OCI-LY3 (cell line): ENCODE measurements at regions not wholly inside any gene's neighbourhood (a gene's known extent, or its start where the extent isn't known, plus 50 kb on each side); places are given as distances from the start of the nearest gene placed in this dataset.

Experiments
- H2AFZ ChIP-seq: fragments of 200-600, 300-600 bp; shearing (Covaris generic); 2 replicates; pipeline ENCODE4 v1.6.0; 2014; ENCODE audit warnings: antibody characterized with exemption, low read depth, low read length
- H3K27ac ChIP-seq: fragments of 200-600, 300-600 bp; sonication (generic); 2 replicates; pipeline ENCODE4 v1.5.1; 2014; ENCODE audit warnings: mild to moderate bottlenecking, low read length, moderate library complexity, mixed read lengths
- H3K27me3 ChIP-seq: fragments of 200-600, 300-600 bp; sonication (generic); 2 replicates; pipeline ENCODE4 v1.6.1; 2014; ENCODE audit warnings: low read depth, low read length, mixed read lengths
- H3K36me3 ChIP-seq: fragments of 200-600, 300-600 bp; sonication (generic); replicated peaks from 2 replicates; pipeline ENCODE3; 2014; ENCODE audit warnings: low read depth, low read length, mixed read lengths
- H3K4me1 ChIP-seq: fragments of 300-600, 200-600 bp; sonication (generic); 2 replicates; pipeline ENCODE4 v1.6.1; 2014; ENCODE audit warnings: low read length, mixed read lengths
- H3K4me2 ChIP-seq: fragments of 200-600, 300-600 bp; sonication (generic); 2 replicates; pipeline ENCODE4 v1.6.1; 2014; ENCODE audit warnings: low read length, mixed read lengths
- H3K4me3 ChIP-seq: fragments of 300-600, 200-600 bp; sonication (generic); 2 replicates; pipeline ENCODE4 v1.5.1; 2014; ENCODE audit warnings: antibody characterized with exemption, mild to moderate bottlenecking, low read length, moderate library complexity
- H3K79me2 ChIP-seq: fragments of 300-600, 200-600 bp; shearing (Covaris generic); 2 replicates; pipeline ENCODE4 v1.6.1; 2014; ENCODE audit warnings: mild to moderate bottlenecking, low read length, mixed read lengths
- H3K9ac ChIP-seq: fragments of 300-600, 200-600 bp; shearing (Covaris generic); 2 replicates; pipeline ENCODE4 v1.6.0; 2014; ENCODE audit warnings: mild to moderate bottlenecking, low read length, moderate library complexity
- H3K9me3 ChIP-seq: fragments of 200-600, 300-600 bp; shearing (Covaris generic); 2 replicates; pipeline ENCODE4 v1.6.1; 2014; ENCODE audit warnings: low read length, mixed read lengths; ENCODE audit not compliant: insufficient read depth
- H4K20me1 ChIP-seq: fragments of 200-600, 300-600 bp; sonication (generic); 2 replicates; pipeline ENCODE4 v1.6.1; 2016; ENCODE audit warnings: low read length, mixed read lengths; ENCODE audit not compliant: insufficient read depth
- EZH2phosphoT487 ChIP-seq: fragments of 200-600 bp; shearing (Covaris generic); IDR thresholded peaks from 2 replicates; pipeline ENCODE4 v1.6.1; 2018; ENCODE audit warnings: antibody characterized with exemption, mixed run types, low read depth
- TF ChIP-seq, protein P1 (sequence below): fragments of 200-600, 300-600 bp; sonication (generic); IDR thresholded peaks from 2 replicates; pipeline ENCODE4 v1.5.1; 2014; ENCODE audit warnings: antibody characterized with exemption, low read length, low read depth

DNA sequence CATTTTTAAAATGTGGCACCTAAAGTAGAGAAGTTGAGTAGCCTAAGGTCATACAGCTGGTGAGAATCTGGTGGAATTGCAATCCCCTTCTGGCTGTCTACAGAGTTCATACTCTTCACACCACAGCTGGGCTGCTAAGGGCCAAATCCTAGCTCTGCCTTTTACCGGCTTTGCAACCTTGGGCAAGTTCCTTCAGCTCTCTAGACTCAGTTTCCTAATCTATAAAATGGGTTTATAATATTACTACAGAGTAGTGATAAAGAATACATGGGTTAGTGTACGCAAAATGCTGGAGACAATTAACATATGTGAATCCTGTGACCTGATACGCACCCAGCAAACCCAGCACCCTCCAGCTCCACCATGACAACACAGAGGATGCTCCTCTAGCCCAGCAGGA lies 298.2 kb upstream of the MAF start:
- Histone ChIP-seq H3K9ac (no peak overlapping the region), H3K79me2 (no peaks in the 10 kb centered on the region), H3K36me3 (no peaks in the 10 kb centered on the region), H4K20me1 (no peaks in the 10 kb centered on the region), H3K4me1 (no peaks in the 10 kb centered on the region), H3K4me2 (no peak overlapping the region), H2AFZ (no peak overlapping the region), H3K4me3 (no peak overlapping the region), H3K27me3 (no peaks in the 10 kb centered on the region), H3K27ac (no peak overlapping the region), H3K9me3 (no peaks in the 10 kb centered on the region)
- TF ChIP-seq, protein P1, sequence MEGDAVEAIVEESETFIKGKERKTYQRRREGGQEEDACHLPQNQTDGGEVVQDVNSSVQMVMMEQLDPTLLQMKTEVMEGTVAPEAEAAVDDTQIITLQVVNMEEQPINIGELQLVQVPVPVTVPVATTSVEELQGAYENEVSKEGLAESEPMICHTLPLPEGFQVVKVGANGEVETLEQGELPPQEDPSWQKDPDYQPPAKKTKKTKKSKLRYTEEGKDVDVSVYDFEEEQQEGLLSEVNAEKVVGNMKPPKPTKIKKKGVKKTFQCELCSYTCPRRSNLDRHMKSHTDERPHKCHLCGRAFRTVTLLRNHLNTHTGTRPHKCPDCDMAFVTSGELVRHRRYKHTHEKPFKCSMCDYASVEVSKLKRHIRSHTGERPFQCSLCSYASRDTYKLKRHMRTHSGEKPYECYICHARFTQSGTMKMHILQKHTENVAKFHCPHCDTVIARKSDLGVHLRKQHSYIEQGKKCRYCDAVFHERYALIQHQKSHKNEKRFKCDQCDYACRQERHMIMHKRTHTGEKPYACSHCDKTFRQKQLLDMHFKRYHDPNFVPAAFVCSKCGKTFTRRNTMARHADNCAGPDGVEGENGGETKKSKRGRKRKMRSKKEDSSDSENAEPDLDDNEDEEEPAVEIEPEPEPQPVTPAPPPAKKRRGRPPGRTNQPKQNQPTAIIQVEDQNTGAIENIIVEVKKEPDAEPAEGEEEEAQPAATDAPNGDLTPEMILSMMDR = no peak
- TF ChIP-seq EZH2phosphoT487 = no peak

DNA sequence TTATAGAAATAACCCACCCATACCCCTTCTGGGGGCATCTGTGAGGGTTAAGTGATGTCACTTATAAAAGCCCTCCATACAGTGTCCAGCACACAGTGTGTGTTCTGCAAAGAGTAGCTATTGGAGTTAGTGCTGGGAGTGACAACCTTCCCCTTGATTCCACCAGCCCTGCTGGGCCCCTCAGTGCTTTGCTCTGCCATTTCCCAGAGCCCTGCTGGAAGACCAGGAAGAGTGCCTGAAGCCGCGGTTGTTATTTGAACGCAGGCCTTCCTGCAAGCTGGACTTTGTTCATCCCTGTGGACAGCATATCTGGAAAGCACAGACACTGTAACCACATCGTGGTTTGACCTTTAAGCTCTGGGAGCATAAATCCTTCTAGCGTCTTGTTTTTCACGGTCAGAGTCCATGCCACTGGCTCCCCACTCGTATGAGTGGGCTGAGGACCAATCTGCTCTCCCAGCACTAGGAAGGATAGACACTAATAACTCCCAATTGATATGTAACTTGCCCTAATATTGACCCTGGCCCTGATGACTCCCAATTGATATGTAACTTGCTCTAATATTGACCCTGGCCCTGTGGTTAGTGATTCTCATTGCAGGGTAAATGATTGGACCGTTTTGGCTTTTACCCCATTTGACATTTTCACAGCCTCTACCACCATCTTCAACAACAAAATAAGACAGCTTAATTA lies 297.1 kb upstream of the MAF start:
- no peak for TF ChIP-seq EZH2phosphoT487
- TF ChIP-seq, protein P1 = no peak
- Histone ChIP-seq H3K79me2 (no peaks in the 10 kb centered on the region), H3K27ac (no peak overlapping the region), H2AFZ (no peak overlapping the region), H3K4me2 (no peak overlapping the region), H3K9ac (no peak overlapping the region), H3K36me3 (no peaks in the 10 kb centered on the region), H3K4me1 (no peaks in the 10 kb centered on the region), H3K27me3 (no peaks in the 10 kb centered on the region), H4K20me1 (no peaks in the 10 kb centered on the region), H3K4me3 (no peak overlapping the region), H3K9me3 (no peaks in the 10 kb centered on the region)

DNA sequence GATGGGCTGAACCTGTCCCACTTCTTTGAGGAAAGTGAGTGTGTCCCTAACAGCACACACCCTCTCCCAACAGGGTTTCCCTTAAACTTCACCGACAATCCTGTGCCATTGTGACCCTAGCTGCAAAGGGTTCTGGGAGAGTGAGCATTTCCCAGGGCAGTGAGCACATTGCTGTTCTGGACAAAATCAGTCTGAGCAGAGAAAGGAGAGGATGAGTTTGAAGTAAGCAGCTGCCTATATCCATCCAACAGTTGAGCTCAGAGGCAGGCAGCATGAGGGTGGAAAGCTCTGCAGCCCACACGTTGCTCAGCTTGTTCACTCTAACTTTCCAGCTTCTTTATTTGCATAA lies 296.5 kb upstream of the MAF start:
- Histone ChIP-seq H3K27ac (no peak overlapping the region), H4K20me1 (no peaks in the 10 kb centered on the region), H3K9ac (no peak overlapping the region), H3K27me3 (no peaks in the 10 kb centered on the region), H3K4me3 (no peak overlapping the region), H3K4me2 (no peak overlapping the region), H2AFZ (no peak overlapping the region), H3K9me3 (no peaks in the 10 kb centered on the region), H3K4me1 (no peaks in the 10 kb centered on the region), H3K79me2 (no peaks in the 10 kb centered on the region), H3K36me3 (no peaks in the 10 kb centered on the region)
- TF ChIP-seq EZH2phosphoT487 = no peak
- TF ChIP-seq, protein P1 = no peak

DNA sequence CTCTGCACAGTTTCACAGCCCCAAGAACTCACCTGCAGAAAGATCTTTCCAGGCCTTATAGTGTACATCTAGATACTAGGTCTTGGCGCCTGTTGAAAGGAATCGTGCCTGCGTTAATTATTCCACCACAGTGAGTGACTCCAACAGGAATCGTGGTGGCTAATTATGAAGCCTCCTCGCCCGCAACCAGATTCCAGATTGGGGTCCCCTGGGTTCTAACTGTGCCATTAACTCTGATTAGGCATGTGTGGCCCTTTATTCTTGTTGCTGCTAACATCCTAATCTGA lies 295.3 kb upstream of the MAF start:
- H3K9me3 ChIP-seq = no peaks in the 10 kb centered on the region
- no peak overlapping the region for H3K4me3 ChIP-seq
- no peaks in the 10 kb centered on the region for H3K79me2 ChIP-seq
- H3K9ac ChIP-seq = no peak overlapping the region
- no peak overlapping the region for H2AFZ ChIP-seq
- H3K4me1 ChIP-seq = no peaks in the 10 kb centered on the region
- no peaks in the 10 kb centered on the region for H3K27me3 ChIP-seq
- no peak overlapping the region for H3K4me2 ChIP-seq
- no peak overlapping the region for H3K27ac ChIP-seq
- H4K20me1 ChIP-seq = no peaks in the 10 kb centered on the region
- H3K36me3 ChIP-seq = no peaks in the 10 kb centered on the region
- TF ChIP-seq, protein P1 = no peak
- TF ChIP-seq EZH2phosphoT487 = no peak
